ENCODE measurements at regions not wholly inside any gene's neighbourhood (a gene's known extent, or its start where the extent isn't known, plus 50 kb on each side); places are given as distances from the start of the nearest gene placed in this dataset.

DNA sequence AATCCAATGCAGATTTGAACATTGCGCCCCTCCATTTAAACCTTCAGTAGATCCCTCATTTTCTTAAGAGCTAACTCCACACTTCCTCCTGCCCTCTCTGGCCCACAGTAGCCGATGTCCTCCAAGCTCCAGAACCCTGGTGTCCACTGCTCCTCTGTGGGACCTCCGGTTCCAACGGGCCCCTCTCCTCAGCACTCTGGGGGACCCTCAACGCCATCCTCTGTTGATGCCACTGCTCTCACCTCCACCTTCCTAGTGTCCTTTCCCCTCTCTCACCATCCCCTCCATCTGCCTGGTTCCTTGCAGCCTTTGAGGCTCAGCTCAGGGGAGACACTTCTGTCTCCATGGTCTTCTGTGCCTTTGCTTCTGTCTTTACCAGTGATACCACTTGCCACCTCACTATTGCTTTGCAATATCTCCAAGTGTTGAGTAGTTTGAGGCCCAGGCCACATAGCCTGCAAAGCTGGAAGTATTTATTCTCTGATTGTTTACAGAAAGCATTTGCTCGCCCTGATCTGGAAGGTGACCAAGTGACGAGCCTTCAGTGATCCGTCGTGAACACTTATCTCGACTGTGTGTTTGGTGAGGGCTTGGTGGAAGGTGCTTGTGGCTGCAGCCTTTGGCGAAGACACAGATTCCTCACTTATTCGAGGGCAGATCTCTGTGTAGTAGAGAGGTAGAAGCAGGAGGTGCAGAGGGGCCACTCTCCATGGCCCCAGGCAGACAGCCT, 104.8 kb upstream of the SHH start:
- TF ChIP-seq TAF1 (IDR thresholded peaks at IDR 0.05; ENCODE audit: borderline replicate concordance, low read depth, low read length): no peak
- TF ChIP-seq POLR2A (IDR thresholded peaks at IDR 0.05; ENCODE audit: low read depth, low read length): no peak
- TF ChIP-seq POLR2AphosphoS5 (IDR thresholded peaks at IDR 0.05; ENCODE audit: low read depth, low read length): no peak

Measured in GM12892 (cell line).